ENCODE measurements at regions not wholly inside any gene's neighbourhood (a gene's known extent, or its start where the extent isn't known, plus 50 kb on each side); places are given as distances from the start of the nearest gene placed in this dataset.

- TF ChIP-seq GATA2 (IDR thresholded peaks at IDR 0.05; ENCODE audit: low read depth, low read length), result no peak
- TF ChIP-seq GATA3 (IDR thresholded peaks at IDR 0.05; ENCODE audit: low read depth, low read length), result no peak
These were observed 239.2 kb upstream of the GRID2 start for GRCh38 chr4:92064574-92064973.

Data from SH-SY5Y (cell line).